ENCODE measurements at regions not wholly inside any gene's neighbourhood (a gene's known extent, or its start where the extent isn't known, plus 50 kb on each side); places are given as distances from the start of the nearest gene placed in this dataset.

DNA sequence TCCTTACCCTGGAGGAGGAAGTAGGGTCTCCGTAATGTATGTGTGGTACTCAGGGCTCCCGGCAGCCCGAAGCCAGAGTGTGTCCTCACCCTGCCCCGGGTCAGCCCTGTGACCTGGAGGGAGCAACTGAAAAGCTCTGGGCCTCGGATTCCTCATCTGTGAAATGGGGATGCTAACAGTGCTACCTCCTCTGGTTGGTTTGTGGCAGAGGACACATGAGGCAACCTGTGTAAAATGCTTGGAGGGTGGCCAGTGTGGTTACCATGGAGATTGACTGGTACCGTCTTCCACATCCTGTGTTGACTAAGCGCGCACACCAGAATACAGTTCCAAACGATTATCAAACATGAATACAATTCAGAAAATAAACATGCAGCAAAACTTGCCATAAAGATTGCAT is 163.8 kb upstream of the KLF6 start:
- Histone ChIP-seq H3K27ac (ENCODE audit: low read depth, low read length) (no peak overlapping the region), H3K36me3 (ENCODE audit: control insufficient read depth, insufficient read depth, low read length) (no peaks in the 10 kb centered on the region), H3K27me3 (ENCODE audit: control insufficient read depth, insufficient read depth, low read length) (no peaks in the 10 kb centered on the region), H3K4me1 (ENCODE audit: control insufficient read depth, insufficient read depth, low read length) (peaks cover 2% of the 10 kb centered on the region; the same call in 1 of the 2 replicates), H3K9me3 (ENCODE audit: control insufficient read depth, insufficient read depth, low read length) (no peaks in the 10 kb centered on the region), H3K9ac (ENCODE audit: low read depth, low read length) (no peak overlapping the region), H3K4me3 (ENCODE audit: low read depth, low read length) (no peak overlapping the region)

DNA sequence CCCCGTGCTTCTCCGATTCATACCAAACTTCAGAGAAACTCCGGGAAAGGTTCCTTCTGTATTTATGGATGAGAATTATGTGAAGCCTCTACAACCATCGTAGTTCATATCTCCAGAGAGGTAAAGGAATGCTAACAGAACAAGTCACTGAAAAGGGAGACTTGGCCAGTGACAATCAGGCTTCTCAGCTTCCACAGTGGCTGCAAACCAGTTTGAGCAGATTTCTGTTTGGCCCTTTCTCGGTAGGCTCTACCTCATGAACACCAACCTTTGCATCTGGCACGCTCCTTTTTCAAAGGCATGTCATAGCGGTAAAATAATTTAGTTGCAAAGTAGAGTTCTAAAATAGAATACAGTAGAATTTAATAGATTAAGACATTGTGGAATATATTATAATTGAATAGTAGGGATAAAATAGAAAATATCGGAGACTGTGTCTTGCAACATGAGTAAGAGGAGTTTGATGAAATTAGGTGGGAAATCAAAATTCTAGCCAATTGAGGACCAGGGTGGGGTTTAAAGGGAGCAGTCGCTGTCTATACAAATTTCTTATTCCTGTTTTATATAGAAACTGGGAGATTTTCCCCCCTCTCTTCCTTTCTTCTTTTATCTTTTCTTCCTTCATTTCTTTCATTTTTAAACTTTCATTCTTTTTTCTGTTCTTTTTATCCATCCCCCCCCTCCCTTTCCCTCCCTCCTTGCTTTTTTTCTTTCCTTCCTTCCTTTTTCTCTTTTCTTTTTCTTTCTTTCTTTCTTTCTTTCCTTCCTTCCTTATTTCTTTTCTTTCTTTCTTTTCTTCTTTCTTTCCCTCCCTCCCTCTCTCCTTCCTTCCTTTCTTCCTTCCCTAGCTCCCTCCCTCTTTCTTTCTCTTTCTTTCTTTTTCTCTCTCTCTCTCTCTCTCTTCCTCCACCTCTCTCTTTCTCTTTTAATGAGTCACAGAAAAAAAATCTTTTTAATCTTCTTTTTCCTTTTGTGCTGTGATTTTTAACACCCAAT is 161.5 kb upstream of the KLF6 start:
- no peaks in the 10 kb centered on the region for H3K9me3 ChIP-seq (ENCODE audit: control insufficient read depth, insufficient read depth, low read length)
- peaks cover 2% of the 10 kb centered on the region; the same call in 1 of the 2 replicates for H3K4me1 ChIP-seq (ENCODE audit: control insufficient read depth, insufficient read depth, low read length)
- no peak overlapping the region for H3K9ac ChIP-seq (ENCODE audit: low read depth, low read length)
- H3K27ac ChIP-seq (ENCODE audit: low read depth, low read length) = no peak overlapping the region
- no peaks in the 10 kb centered on the region for H3K27me3 ChIP-seq (ENCODE audit: control insufficient read depth, insufficient read depth, low read length)
- no peak overlapping the region for H3K4me3 ChIP-seq (ENCODE audit: low read depth, low read length)
- H3K36me3 ChIP-seq (ENCODE audit: control insufficient read depth, insufficient read depth, low read length) = no peaks in the 10 kb centered on the region

DNA sequence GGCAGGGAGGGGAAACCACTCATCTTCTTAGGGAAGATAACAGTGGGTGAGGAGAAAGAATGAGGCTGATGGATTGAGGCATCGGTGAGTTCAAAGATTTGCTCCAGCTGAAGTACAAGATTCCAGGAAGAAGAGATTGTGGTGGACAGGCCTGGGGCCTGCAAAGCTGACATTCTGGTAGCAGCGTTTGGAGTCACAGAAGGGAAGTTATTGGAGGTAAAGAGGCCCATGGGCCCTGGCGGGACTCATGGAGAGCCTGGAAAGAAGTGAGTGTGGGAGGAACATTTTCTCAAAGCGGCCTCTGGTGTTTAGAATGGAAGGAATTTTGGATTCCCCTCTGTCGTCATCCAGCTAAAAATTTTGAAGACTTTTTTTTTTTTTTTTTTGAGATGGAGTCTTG is 160.0 kb upstream of the KLF6 start:
- Histone ChIP-seq H3K9me3 (ENCODE audit: control insufficient read depth, insufficient read depth, low read length) (no peaks in the 10 kb centered on the region), H3K4me3 (ENCODE audit: low read depth, low read length) (no peak overlapping the region), H3K36me3 (ENCODE audit: control insufficient read depth, insufficient read depth, low read length) (no peaks in the 10 kb centered on the region), H3K4me1 (ENCODE audit: control insufficient read depth, insufficient read depth, low read length) (peaks cover 2% of the 10 kb centered on the region; the same call in 1 of the 2 replicates), H3K27ac (ENCODE audit: low read depth, low read length) (no peak overlapping the region), H3K27me3 (ENCODE audit: control insufficient read depth, insufficient read depth, low read length) (no peaks in the 10 kb centered on the region), H3K9ac (ENCODE audit: low read depth, low read length) (no peak overlapping the region)

DNA sequence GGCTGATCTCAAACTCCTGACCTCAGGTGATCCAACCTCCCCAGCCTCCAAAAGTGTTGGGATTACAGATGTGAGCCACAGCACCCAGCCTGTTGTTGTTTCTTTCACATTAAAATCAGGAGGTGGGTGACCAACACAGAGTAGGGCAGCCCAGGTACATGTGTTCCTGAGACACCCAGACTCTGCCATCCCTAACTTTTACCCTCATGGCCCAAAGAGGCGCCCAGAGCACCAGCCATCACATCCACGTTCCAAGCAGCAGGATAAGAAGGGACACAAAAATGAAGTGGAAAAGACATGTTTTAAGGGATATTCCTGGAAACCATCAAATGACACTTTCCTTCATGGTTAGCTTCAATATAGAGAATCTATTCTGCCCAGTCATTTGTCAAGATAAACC is 159.6 kb upstream of the KLF6 start:
- Histone ChIP-seq H3K36me3 (ENCODE audit: control insufficient read depth, insufficient read depth, low read length) (no peaks in the 10 kb centered on the region), H3K27ac (ENCODE audit: low read depth, low read length) (no peak overlapping the region), H3K4me1 (ENCODE audit: control insufficient read depth, insufficient read depth, low read length) (no peaks in the 10 kb centered on the region), H3K4me3 (ENCODE audit: low read depth, low read length) (no peak overlapping the region), H3K9ac (ENCODE audit: low read depth, low read length) (no peak overlapping the region), H3K27me3 (ENCODE audit: control insufficient read depth, insufficient read depth, low read length) (no peaks in the 10 kb centered on the region), H3K9me3 (ENCODE audit: control insufficient read depth, insufficient read depth, low read length) (no peaks in the 10 kb centered on the region)

DNA sequence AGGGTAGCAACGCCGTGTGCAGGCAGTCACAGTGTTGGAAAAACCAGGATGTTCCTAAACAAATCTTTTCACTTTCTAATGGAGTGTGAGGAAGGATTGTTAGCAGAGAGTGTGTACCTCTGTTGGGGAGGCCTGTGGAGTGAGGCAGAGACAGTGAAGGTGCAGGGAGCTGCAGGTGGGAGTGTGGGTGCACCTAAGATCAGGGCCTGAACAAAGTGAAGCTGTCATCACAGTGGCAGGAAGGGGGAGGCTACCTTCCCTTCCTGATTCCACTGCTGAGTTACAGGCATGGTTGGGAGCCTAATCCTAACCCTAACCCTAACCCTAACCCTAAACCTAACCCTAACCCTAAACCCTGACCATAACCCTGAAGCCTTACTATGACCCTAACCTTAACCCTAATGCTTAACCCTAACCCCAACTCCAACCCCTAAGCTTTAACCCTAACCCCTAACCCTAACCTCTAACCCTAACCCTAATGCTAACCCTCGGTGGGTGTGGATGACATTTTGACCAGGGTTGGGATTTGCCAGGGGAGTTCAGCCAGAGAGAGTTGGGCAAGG is 158.8 kb upstream of the KLF6 start:
- no peaks in the 10 kb centered on the region for H3K9me3 ChIP-seq (ENCODE audit: control insufficient read depth, insufficient read depth, low read length)
- H3K27me3 ChIP-seq (ENCODE audit: control insufficient read depth, insufficient read depth, low read length) = no peaks in the 10 kb centered on the region
- no peak overlapping the region for H3K4me3 ChIP-seq (ENCODE audit: low read depth, low read length)
- no peak overlapping the region for H3K9ac ChIP-seq (ENCODE audit: low read depth, low read length)
- H3K4me1 ChIP-seq (ENCODE audit: control insufficient read depth, insufficient read depth, low read length) = no peaks in the 10 kb centered on the region
- H3K27ac ChIP-seq (ENCODE audit: low read depth, low read length) = no peak overlapping the region
- no peaks in the 10 kb centered on the region for H3K36me3 ChIP-seq (ENCODE audit: control insufficient read depth, insufficient read depth, low read length)

DNA sequence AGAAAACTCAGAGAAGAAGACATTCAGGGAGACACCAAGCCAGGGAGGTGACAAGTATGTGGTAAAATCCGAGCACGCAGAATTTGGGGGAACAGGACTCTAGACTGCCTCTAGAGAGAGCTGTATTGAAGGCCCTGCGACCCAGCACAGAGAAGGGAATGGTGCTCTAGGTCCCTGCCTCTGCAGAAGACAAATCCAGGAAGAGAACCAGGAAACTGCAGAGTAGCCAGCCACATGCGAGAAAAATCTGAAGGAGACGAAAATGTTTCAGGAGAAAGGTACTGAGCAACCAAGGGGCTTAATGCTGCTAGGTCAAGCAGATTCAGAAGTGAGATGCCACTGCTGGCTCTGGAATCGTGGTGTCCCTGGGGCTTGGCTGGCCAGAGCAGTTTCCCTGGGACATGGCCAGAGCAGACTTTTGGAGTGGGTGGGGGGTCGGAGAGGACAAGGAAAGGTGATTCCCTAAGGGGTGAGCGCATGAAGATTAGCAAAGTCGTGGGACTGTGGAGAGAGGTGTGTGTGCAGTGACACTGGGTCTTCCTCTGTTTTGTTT is 158.0 kb upstream of the KLF6 start:
- Histone ChIP-seq H3K36me3 (ENCODE audit: control insufficient read depth, insufficient read depth, low read length) (no peaks in the 10 kb centered on the region), H3K9me3 (ENCODE audit: control insufficient read depth, insufficient read depth, low read length) (no peaks in the 10 kb centered on the region), H3K27ac (ENCODE audit: low read depth, low read length) (no peak overlapping the region), H3K4me3 (ENCODE audit: low read depth, low read length) (no peak overlapping the region), H3K27me3 (ENCODE audit: control insufficient read depth, insufficient read depth, low read length) (no peaks in the 10 kb centered on the region), H3K9ac (ENCODE audit: low read depth, low read length) (no peak overlapping the region), H3K4me1 (ENCODE audit: control insufficient read depth, insufficient read depth, low read length) (no peaks in the 10 kb centered on the region)

DNA sequence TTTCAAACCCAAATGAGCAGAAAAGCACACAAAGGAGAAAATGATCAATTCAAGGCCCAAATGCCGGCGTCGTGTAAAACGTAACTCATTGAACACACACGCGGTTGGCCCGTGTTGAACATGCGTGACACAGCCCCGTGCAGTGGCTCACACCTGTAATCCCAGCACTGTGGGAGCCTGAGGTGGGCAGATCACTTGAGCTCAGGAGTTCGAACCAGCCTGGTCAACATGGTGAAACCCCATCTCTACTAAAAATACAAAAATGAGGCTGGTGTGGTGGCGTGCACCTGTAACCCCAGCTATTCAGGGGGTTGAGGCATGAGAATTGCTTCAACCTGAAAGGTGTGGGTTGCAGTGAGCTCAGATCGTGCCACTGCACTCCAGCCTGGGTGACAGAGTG is 156.7 kb upstream of the KLF6 start:
- H3K36me3 ChIP-seq (ENCODE audit: control insufficient read depth, insufficient read depth, low read length) = no peaks in the 10 kb centered on the region
- H3K4me1 ChIP-seq (ENCODE audit: control insufficient read depth, insufficient read depth, low read length) = no peaks in the 10 kb centered on the region
- H3K27ac ChIP-seq (ENCODE audit: low read depth, low read length) = no peak overlapping the region
- H3K4me3 ChIP-seq (ENCODE audit: low read depth, low read length) = no peak overlapping the region
- no peaks in the 10 kb centered on the region for H3K27me3 ChIP-seq (ENCODE audit: control insufficient read depth, insufficient read depth, low read length)
- no peaks in the 10 kb centered on the region for H3K9me3 ChIP-seq (ENCODE audit: control insufficient read depth, insufficient read depth, low read length)
- H3K9ac ChIP-seq (ENCODE audit: low read depth, low read length) = no peak overlapping the region

DNA sequence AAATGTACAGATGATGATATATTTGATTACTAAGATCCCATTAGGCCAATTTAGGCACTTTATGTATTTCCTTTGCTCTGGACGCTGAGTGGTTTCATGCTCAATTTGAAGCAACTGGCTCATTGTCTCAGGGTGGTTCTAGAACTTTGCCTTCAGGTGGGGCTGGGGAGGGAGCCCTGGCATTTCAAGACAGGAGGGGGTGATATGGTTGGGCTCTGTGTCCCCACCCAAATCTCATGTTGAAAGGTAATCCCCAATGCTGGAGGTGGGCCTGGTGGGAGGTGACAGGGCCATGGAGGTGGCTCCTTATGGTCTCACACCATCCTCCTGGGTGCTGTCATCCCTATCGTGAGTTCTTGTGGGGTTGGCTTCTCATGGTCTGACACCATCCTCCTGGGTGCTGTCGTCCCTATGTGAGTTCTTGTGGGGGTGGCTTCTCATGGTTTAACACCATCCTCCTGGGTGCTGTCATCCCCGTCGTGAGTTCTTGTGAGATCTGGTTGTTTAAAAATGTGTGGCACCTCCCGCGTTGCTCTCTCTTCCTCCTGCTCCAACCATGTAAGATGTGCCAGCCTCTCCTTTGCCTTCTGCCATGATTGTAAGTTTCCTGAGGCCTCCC is 151.5 kb upstream of the KLF6 start:
- H3K4me1 ChIP-seq (ENCODE audit: control insufficient read depth, insufficient read depth, low read length) = no peaks in the 10 kb centered on the region
- no peak overlapping the region for H3K9ac ChIP-seq (ENCODE audit: low read depth, low read length)
- H3K36me3 ChIP-seq (ENCODE audit: control insufficient read depth, insufficient read depth, low read length) = no peaks in the 10 kb centered on the region
- H3K27me3 ChIP-seq (ENCODE audit: control insufficient read depth, insufficient read depth, low read length) = no peaks in the 10 kb centered on the region
- H3K27ac ChIP-seq (ENCODE audit: low read depth, low read length) = no peak overlapping the region
- H3K4me3 ChIP-seq (ENCODE audit: low read depth, low read length) = no peak overlapping the region
- H3K9me3 ChIP-seq (ENCODE audit: control insufficient read depth, insufficient read depth, low read length) = no peaks in the 10 kb centered on the region

DNA sequence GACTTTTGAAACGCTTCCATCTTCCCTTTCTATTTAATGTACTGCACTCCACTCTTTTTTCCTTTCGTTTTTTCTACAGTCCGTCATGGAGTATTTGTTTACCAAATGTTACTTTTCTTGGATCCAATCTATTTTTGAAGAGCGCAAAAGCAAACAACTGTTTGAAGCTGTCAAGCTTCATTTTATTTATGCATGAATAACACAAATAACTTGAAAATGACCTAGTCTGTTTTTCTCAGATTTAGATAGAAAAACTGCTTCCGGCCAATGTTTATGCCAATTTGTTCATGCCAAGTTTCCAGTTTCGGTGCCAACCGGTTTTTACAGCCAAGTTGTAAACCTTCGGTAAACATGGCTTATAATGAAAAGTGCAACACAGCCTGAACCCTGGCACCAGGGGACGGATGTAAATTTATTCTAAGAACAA is 150.9 kb upstream of the KLF6 start:
- Histone ChIP-seq H3K36me3 (ENCODE audit: control insufficient read depth, insufficient read depth, low read length) (no peaks in the 10 kb centered on the region), H3K9me3 (ENCODE audit: control insufficient read depth, insufficient read depth, low read length) (no peaks in the 10 kb centered on the region), H3K9ac (ENCODE audit: low read depth, low read length) (no peak overlapping the region), H3K27me3 (ENCODE audit: control insufficient read depth, insufficient read depth, low read length) (no peaks in the 10 kb centered on the region), H3K27ac (ENCODE audit: low read depth, low read length) (no peak overlapping the region), H3K4me1 (ENCODE audit: control insufficient read depth, insufficient read depth, low read length) (no peaks in the 10 kb centered on the region), H3K4me3 (ENCODE audit: low read depth, low read length) (no peak overlapping the region)

DNA sequence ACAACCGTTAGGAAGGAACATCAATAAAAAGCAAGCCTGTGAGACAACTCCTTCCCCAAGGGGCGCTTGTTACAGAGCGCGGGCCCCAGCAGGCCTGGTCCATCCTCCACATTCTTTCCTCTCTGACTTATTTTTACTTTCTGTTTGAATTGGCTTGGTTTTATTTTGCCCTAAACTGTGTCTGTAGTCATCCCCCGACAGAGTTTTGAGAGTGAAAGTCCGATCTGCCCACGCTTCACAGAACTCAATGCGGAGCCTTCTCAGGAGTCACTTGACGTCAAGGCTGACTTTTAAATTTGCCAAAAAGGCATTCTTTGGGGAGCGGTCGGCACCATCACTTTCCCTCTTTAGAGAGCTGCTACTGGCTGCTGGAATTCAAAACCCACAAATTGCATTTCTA is 150.1 kb upstream of the KLF6 start:
- H3K9ac ChIP-seq (ENCODE audit: low read depth, low read length) = no peak overlapping the region
- H3K27ac ChIP-seq (ENCODE audit: low read depth, low read length) = no peak overlapping the region
- no peaks in the 10 kb centered on the region for H3K36me3 ChIP-seq (ENCODE audit: control insufficient read depth, insufficient read depth, low read length)
- H3K4me3 ChIP-seq (ENCODE audit: low read depth, low read length) = no peak overlapping the region
- H3K27me3 ChIP-seq (ENCODE audit: control insufficient read depth, insufficient read depth, low read length) = no peaks in the 10 kb centered on the region
- no peaks in the 10 kb centered on the region for H3K4me1 ChIP-seq (ENCODE audit: control insufficient read depth, insufficient read depth, low read length)
- H3K9me3 ChIP-seq (ENCODE audit: control insufficient read depth, insufficient read depth, low read length) = no peaks in the 10 kb centered on the region

DNA sequence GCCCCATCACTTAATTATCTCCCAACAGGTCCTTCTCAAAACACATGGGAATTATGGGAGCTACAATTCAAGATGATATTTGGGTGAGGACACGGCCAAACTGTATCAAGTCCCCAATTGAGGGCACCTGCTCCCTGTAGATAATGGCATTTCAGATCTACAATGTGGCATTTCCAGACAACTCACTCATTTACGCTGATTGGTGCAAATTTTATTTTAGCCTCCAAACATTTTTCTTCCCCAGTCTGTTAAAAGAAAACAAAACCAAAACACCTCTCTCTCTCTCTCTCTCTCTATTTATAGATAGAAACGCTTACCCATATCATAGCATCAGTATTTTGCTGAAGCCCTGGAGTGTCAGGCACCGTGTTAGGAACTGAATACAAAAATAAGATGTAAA is 148.7 kb upstream of the KLF6 start:
- Histone ChIP-seq H3K27me3 (ENCODE audit: control insufficient read depth, insufficient read depth, low read length) (no peaks in the 10 kb centered on the region), H3K36me3 (ENCODE audit: control insufficient read depth, insufficient read depth, low read length) (no peaks in the 10 kb centered on the region), H3K4me1 (ENCODE audit: control insufficient read depth, insufficient read depth, low read length) (no peaks in the 10 kb centered on the region), H3K4me3 (ENCODE audit: low read depth, low read length) (no peak overlapping the region), H3K9ac (ENCODE audit: low read depth, low read length) (no peak overlapping the region), H3K27ac (ENCODE audit: low read depth, low read length) (no peak overlapping the region), H3K9me3 (ENCODE audit: control insufficient read depth, insufficient read depth, low read length) (no peaks in the 10 kb centered on the region)

Data from HUES48 (cell line).